RWPE1 (cell line): ENCODE measurements at regions not wholly inside any gene's neighbourhood (a gene's known extent, or its start where the extent isn't known, plus 50 kb on each side); places are given as distances from the start of the nearest gene placed in this dataset.

Source experiments
- CTCF ChIA-PET: fragments of 350-600 bp; sonication (Branson Sonifier 250); formaldehyde crosslinking; extraction: SDS; loops from one replicate; lab custom pipeline; 2021; lab: Yijun Ruan, JAX
- POLR2A ChIA-PET: fragments of 400-600 bp; formaldehyde crosslinking; extraction: SDS; loops from one replicate; lab custom pipeline; 2020; ENCODE audit warnings: antibody characterized with exemption; ENCODE audit not compliant: low non-redundant PET; lab: Yijun Ruan, JAX
- DNase-seq: peaks from one replicate; pipeline ENCODE4 v3.0.0; 2012; ENCODE audit warnings: low spot score
- H3K27ac ChIP-seq: fragments of 450-650 bp; 2 replicates; pipeline ENCODE4 v1.5.1; 2017
- CTCF ChIP-seq: fragments of 450-650 bp; conservative IDR thresholded peaks from 2 replicates; pipeline ENCODE4 v1.5.1; 2017; ENCODE audit warnings: low read depth, mild to moderate bottlenecking

- TF ChIP-seq CTCF: no peak
- H3K27ac ChIP-seq: no peak overlapping the region
- ChIA-PET CTCF (interaction anchor here (0.6 to 1.0 kb wide), 3 partner anchors 57 to 1210 kb away, joined by 3 to 4 read pairs (median 3); no protein-coding TSS in a partner anchor), POLR2A (interaction anchor here (0.6 kb wide), 1 partner anchor 99 kb away, joined by 7 read pairs; no protein-coding TSS in a partner anchor)
- no peak for DNase-seq
Measured at GRCh38 chr18:8979258-8979988, 123.1 kb upstream of the NDUFV2 start.

GRCh38 chr18:8980496-8980895 lies 122.0 kb upstream of the NDUFV2 start:
- H3K27ac ChIP-seq: no peak overlapping the region
- POLR2A ChIA-PET: no interaction called here
- no peak for DNase-seq
- TF ChIP-seq CTCF: no peak
- CTCF ChIA-PET: no interaction called here

GRCh38 chr18:8980918-8981317 lies 121.6 kb upstream of the NDUFV2 start:
- no peak overlapping the region for H3K27ac ChIP-seq
- CTCF ChIA-PET: interaction anchor here (1.3 kb wide), 1 partner anchor 32 kb away, joined by 5 read pairs; no protein-coding TSS in a partner anchor
- POLR2A ChIA-PET: no interaction called here
- no peak for TF ChIP-seq CTCF
- DNase-seq: no peak

- DNase-seq: peak; percentile 45
- peak overlapping the region; percentile 86 for H3K27ac ChIP-seq
- CTCF ChIA-PET: interaction anchor here (0.6 to 2.9 kb wide), 18 partner anchors 11 to 441 kb away, joined by 3 to 13 read pairs (median 5); no protein-coding TSS in a partner anchor
- POLR2A ChIA-PET: interaction anchor here (0.6 kb wide), 1 partner anchor 260 kb away, joined by 3 read pairs; no protein-coding TSS in a partner anchor
- TF ChIP-seq CTCF: peak; percentile 29; the same call in 1 of the 2 replicates
Measured at GRCh38 chr18:8982416-8983183, 119.9 kb upstream of the NDUFV2 start.

GRCh38 chr18:8983195-8983594 lies 119.3 kb upstream of the NDUFV2 start:
- no peak for DNase-seq
- POLR2A ChIA-PET: no interaction called here
- TF ChIP-seq CTCF: no peak
- CTCF ChIA-PET: interaction anchor here (0.6 to 2.9 kb wide), 14 partner anchors 11 to 348 kb away, joined by 3 to 13 read pairs (median 5); no protein-coding TSS in a partner anchor
- H3K27ac ChIP-seq: peak overlapping the region; percentile 86

GRCh38 chr18:8984131-8984721 lies 118.3 kb upstream of the NDUFV2 start:
- CTCF ChIA-PET: interaction anchor here (0.7 to 2.9 kb wide), 7 partner anchors 24 to 330 kb away, joined by 3 to 13 read pairs (median 5); no protein-coding TSS in a partner anchor
- DNase-seq: no peak
- POLR2A ChIA-PET: no interaction called here
- H3K27ac ChIP-seq: no peak overlapping the region; the same call in 1 of the 2 replicates
- no peak for TF ChIP-seq CTCF
